Tibial nerve (tissue), 4 donors: ENCODE measurements at regions not wholly inside any gene's neighbourhood (a gene's known extent, or its start where the extent isn't known, plus 50 kb on each side); places are given as distances from the start of the nearest gene placed in this dataset.

Source experiments
- EP300 ChIP-seq, 2 donors: sonication (generic); formaldehyde crosslinking; IDR thresholded peaks; one replicate each; pipeline ENCODE4 v1.6.1; 2017; ENCODE audit warnings: antibody characterized with exemption in 2 of 2, mild to moderate bottlenecking in 1 of 2
- TF ChIP-seq, protein P1 (sequence below), 5 experiments: fragments of 200-600 bp in 3 of 5; fragments of 450-650 bp in 2 of 5; sonication (generic) in 3 of 5; IDR thresholded peaks; one replicate each; pipeline ENCODE4 v1.5.1; 2016 to 2019; ENCODE audit warnings: antibody characterized with exemption in 5 of 5, mild to moderate bottlenecking in 3 of 5, moderate library complexity in 2 of 5

DNA sequence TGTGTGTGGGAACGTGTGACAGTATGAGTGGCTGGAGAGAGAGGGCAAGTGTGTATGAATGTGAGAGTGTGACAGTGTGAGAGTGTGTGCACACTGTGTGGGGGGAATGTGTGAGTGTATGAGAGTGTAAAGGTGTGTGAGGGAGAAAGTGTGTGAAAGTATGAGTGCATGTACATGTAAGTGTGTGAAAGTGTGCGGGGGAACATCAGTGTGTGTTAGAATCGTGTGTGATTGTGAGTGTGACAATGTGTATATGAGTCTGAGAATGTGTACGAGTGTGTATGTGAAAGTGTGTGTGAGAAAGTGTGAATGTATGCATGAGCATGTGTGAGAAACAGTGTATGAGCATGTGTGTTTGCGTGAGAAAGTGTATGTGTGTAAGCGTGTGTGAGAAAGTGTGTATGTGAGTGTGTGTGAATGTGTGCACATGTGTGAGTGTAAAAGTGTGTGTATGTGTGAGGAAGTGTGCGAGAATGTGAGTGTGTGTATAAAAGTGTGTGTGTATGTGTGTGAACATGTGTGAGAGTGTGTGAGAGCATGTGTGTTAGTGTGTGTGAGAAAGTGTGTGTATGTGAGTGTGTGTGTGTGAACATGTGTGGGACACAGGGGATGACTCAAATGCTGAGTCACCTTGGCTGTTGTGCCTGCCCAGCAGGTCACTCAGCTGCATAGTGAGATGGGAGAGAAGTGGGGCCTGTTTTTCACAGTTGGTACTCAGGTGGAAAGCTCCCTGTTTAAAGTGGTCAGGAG is 220.5 kb upstream of the TBX3 start:
- TF ChIP-seq, protein P1, sequence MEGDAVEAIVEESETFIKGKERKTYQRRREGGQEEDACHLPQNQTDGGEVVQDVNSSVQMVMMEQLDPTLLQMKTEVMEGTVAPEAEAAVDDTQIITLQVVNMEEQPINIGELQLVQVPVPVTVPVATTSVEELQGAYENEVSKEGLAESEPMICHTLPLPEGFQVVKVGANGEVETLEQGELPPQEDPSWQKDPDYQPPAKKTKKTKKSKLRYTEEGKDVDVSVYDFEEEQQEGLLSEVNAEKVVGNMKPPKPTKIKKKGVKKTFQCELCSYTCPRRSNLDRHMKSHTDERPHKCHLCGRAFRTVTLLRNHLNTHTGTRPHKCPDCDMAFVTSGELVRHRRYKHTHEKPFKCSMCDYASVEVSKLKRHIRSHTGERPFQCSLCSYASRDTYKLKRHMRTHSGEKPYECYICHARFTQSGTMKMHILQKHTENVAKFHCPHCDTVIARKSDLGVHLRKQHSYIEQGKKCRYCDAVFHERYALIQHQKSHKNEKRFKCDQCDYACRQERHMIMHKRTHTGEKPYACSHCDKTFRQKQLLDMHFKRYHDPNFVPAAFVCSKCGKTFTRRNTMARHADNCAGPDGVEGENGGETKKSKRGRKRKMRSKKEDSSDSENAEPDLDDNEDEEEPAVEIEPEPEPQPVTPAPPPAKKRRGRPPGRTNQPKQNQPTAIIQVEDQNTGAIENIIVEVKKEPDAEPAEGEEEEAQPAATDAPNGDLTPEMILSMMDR (IDR thresholded peaks at IDR 0.05) = no peak
- TF ChIP-seq EP300 (IDR thresholded peaks at IDR 0.05) = no peak
